B cell (primary cell): ENCODE measurements at regions not wholly inside any gene's neighbourhood (a gene's known extent, or its start where the extent isn't known, plus 50 kb on each side); places are given as distances from the start of the nearest gene placed in this dataset.

Experiments used
- EZH2 ChIP-seq: IDR thresholded peaks from 2 replicates; pipeline ENCODE4 v1.6.1; 2012; ENCODE audit warnings: borderline replicate concordance, low read depth, mild to moderate bottlenecking, moderate library complexity, low read length; ENCODE audit not compliant: insufficient read depth, poor library complexity, severe bottlenecking
- TF ChIP-seq, protein P1 (sequence below): fragments of 200-600 bp; IDR thresholded peaks from one replicate; pipeline ENCODE4 v1.8.0; 2022; ENCODE audit warnings: antibody characterized with exemption, mild to moderate bottlenecking

DNA sequence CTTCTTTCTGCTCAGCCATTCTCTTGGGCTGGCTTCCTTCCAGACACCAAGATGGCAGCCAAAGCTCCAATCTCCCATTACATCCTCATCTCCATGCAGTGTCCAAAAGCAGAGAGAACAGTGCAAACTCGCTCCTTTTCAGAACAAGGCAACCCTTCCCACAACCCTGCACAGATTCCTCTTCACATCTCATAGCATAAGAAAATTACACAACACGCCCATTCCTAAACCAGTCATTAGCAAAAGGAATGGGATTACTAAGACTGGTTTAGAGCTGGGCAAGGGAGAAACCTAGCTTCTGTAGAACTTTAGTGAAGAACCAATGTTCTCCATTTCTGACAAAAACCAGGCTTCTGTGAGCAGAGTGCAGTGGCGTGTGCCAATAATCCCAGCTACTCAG, 51.5 kb upstream of the CTNNA1 start:
- TF ChIP-seq, protein P1, sequence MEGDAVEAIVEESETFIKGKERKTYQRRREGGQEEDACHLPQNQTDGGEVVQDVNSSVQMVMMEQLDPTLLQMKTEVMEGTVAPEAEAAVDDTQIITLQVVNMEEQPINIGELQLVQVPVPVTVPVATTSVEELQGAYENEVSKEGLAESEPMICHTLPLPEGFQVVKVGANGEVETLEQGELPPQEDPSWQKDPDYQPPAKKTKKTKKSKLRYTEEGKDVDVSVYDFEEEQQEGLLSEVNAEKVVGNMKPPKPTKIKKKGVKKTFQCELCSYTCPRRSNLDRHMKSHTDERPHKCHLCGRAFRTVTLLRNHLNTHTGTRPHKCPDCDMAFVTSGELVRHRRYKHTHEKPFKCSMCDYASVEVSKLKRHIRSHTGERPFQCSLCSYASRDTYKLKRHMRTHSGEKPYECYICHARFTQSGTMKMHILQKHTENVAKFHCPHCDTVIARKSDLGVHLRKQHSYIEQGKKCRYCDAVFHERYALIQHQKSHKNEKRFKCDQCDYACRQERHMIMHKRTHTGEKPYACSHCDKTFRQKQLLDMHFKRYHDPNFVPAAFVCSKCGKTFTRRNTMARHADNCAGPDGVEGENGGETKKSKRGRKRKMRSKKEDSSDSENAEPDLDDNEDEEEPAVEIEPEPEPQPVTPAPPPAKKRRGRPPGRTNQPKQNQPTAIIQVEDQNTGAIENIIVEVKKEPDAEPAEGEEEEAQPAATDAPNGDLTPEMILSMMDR = no peak
- no peak for TF ChIP-seq EZH2
